ENCODE measurements at regions not wholly inside any gene's neighbourhood (a gene's known extent, or its start where the extent isn't known, plus 50 kb on each side); places are given as distances from the start of the nearest gene placed in this dataset.

DNA sequence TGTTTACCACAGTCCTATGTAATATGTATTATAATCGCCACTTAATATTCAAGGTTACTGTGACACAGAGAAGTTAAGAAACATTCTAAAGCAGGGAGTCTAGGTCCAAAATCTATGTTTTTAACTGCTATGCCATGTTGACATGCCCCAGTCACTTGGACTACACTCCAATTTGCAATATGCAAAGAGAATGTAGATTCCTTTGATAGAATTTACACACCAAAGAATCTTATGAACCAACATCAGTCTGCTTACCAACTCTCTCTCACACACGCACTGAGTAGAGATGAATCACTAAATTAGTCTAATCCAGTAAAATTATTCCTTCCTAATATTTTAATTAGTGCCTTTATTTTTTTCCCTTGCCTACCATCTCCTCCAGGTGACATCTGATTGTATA lies 266.2 kb downstream of the OLFM3 start:
- TF ChIP-seq EP300 (IDR thresholded peaks at IDR 0.05; ENCODE audit: borderline replicate concordance), result no peak
- TF ChIP-seq, protein P1, sequence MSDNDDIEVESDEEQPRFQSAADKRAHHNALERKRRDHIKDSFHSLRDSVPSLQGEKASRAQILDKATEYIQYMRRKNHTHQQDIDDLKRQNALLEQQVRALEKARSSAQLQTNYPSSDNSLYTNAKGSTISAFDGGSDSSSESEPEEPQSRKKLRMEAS (IDR thresholded peaks at IDR 0.05), result no peak
- TF ChIP-seq, protein P2, sequence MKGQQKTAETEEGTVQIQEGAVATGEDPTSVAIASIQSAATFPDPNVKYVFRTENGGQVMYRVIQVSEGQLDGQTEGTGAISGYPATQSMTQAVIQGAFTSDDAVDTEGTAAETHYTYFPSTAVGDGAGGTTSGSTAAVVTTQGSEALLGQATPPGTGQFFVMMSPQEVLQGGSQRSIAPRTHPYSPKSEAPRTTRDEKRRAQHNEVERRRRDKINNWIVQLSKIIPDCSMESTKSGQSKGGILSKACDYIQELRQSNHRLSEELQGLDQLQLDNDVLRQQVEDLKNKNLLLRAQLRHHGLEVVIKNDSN (IDR thresholded peaks at IDR 0.05), result no peak
- TF ChIP-seq CEBPB (IDR thresholded peaks at IDR 0.05), result no peak
- TF ChIP-seq, protein P3, sequence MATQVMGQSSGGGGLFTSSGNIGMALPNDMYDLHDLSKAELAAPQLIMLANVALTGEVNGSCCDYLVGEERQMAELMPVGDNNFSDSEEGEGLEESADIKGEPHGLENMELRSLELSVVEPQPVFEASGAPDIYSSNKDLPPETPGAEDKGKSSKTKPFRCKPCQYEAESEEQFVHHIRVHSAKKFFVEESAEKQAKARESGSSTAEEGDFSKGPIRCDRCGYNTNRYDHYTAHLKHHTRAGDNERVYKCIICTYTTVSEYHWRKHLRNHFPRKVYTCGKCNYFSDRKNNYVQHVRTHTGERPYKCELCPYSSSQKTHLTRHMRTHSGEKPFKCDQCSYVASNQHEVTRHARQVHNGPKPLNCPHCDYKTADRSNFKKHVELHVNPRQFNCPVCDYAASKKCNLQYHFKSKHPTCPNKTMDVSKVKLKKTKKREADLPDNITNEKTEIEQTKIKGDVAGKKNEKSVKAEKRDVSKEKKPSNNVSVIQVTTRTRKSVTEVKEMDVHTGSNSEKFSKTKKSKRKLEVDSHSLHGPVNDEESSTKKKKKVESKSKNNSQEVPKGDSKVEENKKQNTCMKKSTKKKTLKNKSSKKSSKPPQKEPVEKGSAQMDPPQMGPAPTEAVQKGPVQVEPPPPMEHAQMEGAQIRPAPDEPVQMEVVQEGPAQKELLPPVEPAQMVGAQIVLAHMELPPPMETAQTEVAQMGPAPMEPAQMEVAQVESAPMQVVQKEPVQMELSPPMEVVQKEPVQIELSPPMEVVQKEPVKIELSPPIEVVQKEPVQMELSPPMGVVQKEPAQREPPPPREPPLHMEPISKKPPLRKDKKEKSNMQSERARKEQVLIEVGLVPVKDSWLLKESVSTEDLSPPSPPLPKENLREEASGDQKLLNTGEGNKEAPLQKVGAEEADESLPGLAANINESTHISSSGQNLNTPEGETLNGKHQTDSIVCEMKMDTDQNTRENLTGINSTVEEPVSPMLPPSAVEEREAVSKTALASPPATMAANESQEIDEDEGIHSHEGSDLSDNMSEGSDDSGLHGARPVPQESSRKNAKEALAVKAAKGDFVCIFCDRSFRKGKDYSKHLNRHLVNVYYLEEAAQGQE (IDR thresholded peaks at IDR 0.05; ENCODE audit: low read depth), result no peak
- no peak for TF ChIP-seq YY1 (IDR thresholded peaks at IDR 0.05; ENCODE audit: low read depth)
- no peak for TF ChIP-seq FOXM1 (IDR thresholded peaks at IDR 0.05; ENCODE audit: borderline replicate concordance, low read depth)
- TF ChIP-seq TAF1 (IDR thresholded peaks at IDR 0.05; ENCODE audit: low read depth), result no peak
- TF ChIP-seq TCF12 (IDR thresholded peaks at IDR 0.05; ENCODE audit: low read depth), result no peak
- no peak for TF ChIP-seq RAD21 (IDR thresholded peaks at IDR 0.05; ENCODE audit: low read depth)
- no peak for TF ChIP-seq TEAD4 (IDR thresholded peaks at IDR 0.05)
- no peak for TF ChIP-seq NFIC (IDR thresholded peaks at IDR 0.05)

Data from Ishikawa (cell line).